GM21390 (cell line): ENCODE measurements at regions not wholly inside any gene's neighbourhood (a gene's known extent, or its start where the extent isn't known, plus 50 kb on each side); places are given as distances from the start of the nearest gene placed in this dataset.
"Not testable (repeated sequence)": the region's sequence is repeated elsewhere in the genome, so short reads cannot be mapped to it uniquely, and the experiment has no call there.

ENCODE experiments used
- ATAC-seq: cut with Tn5 transposase; IDR thresholded peaks from one replicate; pipeline ENCODE4 v1.9.1; 2021; ENCODE audit not compliant: unreplicated experiment

DNA sequence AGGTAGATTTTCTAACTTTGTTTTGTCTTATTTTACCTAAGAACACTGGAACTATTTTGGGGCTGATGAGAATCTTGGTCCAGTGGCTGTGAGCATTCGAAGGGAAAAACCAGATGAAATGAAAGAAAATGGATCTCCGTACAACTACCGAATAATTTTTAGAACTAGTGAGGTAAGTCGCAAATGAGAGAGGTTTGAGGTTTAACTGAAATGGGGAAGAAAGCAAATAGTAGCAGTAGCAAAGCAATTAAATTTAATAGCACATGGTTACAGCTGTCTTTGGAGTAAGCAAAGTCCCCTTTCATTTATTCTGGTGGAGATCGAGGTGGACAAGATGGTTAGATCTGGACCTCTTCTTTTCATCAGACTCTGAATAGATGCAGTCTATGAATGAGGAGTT, 313.5 kb upstream of the RGS6 start:
- ATAC-seq, result no peak

DNA sequence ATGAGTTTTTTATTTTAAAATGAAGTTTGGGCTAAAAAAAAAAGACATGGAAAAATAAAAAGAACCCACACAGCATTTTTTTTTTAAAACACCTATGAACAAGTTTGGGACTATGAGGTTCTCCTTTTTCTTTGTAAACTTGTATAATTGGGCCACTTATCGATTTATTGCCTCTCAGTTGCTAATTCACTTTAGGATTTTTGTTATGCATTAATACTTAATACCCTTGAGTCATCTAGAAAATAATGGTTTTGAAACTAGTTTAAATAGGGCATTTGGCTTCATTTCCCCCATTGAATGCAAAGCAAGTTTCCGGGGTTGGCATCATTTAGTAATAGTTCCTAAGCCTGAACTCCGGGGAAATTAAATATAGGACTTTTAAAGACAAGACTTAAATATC, 312.8 kb upstream of the RGS6 start:
- no peak for ATAC-seq

DNA sequence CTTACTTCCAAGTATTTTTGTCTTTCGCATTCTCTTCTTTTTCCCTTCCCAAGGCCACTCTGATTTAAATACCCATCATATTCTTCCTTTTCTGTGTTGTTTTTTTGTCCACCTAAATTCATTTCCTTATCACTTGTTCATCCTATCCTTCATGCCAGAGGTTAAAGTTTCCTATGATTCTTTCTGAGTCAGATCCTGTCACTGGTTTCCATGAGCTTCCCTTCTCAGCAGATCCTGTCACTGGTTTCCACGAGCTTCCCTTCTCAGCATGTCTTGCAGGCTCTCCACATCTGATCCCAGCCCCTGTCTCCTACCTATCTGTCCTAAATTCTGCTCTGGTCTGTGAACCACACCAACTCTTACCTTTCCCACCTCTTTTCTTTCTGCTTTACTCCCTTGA, 311.8 kb upstream of the RGS6 start:
- ATAC-seq, result no peak

DNA sequence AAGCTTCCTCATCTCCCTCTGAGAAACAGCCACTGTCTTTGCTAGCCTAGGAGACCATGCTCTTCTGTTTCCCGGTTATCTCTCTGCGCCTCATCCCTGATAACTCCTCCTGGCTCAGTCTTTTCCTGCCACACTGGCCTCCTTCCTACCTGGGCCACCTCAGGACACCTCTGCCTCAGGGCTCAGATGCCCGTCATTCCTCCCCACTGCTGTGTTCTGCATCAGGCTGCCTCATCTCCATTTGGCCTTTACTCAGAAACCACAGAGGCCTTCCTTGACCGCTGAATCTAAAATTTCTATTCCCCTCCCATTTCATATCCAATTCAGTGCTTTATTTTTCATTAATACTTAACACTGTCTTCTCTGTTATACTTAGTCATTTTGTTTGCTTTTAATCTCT, 311.0 kb upstream of the RGS6 start:
- no peak for ATAC-seq

DNA sequence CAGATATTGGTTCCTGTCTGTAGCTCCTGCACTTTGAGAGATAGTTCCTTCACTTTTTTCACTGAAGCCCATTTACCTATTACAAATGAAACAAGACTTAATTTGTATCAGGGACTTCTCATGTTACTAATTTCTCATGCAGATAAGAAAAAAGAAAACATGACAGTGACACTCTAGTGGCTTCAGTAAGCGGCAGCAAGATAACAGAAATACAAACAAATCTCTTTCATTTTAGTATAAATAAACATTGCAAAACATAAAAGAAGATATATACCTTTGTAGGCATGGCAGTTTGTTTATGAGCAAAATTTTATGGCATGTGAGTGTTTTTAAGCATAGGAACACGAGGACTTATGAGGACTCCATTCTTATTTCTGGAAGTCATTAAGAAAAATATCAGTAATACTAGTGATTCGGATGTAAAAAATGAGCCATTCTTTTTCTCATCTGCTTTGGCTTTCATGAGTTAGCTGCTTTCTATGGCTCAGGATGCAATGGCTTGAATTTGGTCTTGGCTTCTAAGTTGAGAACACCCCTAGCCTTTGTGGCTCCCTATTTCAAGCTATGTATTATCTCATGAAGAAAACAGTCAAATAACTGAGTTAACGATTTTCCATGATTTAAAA, 310.1 kb upstream of the RGS6 start:
- ATAC-seq, result no peak

DNA sequence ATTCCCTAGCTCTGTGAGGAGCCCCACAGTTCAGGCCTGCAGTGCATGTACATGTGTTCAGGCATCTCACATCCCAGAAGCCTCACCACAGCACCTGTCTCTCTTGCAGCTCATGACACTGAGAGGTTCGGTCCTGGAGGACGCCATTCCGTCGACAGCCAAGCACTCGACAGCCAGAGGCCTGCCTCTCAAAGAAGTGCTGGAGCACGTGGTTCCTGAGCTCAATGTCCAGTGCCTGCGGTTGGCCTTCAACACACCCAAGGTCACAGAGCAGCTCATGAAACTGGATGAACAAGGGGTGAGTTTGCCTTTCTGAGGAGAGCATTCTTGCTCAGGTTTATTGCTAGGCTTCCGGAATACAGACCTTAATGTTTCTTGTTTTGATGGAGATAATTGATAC, 308.3 kb upstream of the RGS6 start:
- no peak for ATAC-seq

DNA sequence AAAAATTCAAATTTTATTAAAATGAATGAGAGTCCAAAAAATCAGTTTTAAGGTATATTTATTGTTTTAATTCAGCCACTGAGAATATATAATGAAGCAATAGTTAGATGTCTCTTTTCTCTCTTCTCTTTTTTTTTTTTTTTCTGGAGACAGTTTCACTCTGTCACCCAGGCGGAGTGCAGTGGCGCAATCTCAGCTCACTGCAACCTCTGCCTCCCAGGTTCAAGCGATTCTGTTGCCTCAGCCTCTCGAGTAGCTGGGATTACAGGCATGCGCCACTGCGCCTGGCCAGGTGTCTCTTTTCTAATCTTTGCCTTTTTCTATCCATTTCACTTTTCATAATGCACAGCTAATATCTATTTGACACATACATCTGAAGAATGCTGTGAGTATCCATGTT, 307.1 kb upstream of the RGS6 start:
- no peak for ATAC-seq

DNA sequence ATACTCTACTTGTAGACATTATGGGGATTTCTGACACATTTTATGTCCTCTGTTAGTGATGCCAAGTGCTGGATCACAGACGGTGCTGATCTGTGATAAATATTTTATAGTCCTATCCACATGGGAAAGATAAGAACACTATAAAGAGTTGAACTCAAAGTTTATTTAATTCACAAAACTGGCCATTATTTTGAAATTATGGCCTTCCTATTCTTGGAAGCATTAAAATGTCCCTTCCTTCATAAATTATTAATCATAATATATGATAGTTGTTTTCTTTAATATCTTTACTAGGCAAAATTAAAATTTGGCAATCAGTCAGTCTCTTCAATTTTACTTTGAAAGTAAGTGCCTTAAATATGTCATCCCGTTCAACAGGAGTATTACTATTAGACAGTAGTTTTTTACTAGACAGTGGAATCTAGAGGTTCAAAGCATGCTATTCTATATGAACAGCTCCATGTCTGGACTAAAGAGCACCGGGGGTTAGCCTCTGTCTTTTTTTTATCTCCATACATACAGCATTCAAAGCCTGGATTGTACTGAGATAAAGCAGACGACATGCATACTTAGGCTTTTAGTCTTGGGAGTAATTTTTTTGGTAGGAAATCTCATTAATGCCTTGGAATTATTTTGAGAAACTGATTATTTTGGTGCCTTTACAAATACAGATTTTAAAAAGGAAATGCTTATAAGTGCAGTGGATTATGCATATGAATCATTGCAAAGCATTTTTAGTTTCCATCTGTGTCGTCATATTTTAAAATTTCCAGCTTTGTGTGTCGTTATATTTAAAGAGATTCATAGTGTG, 306.1 kb upstream of the RGS6 start:
- ATAC-seq, result no peak

DNA sequence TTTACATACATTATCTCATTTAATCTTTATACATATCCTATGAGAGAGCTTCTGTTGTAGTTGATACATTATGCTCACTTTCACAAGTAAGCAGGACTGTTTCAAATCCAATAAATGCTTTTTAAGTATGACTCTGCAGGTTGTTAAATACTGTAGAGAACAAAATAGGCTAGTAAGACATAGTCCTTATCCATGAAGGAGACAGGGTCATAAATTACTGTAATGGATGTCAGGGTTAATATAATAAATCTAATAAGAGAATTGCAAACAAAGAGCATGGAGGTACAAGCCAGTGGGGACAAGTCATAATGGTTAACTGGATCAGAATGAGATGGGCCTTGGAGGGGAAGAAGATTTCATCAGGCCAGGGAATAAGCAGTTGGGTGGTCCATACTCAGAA, 303.8 kb upstream of the RGS6 start:
- ATAC-seq, result no peak

DNA sequence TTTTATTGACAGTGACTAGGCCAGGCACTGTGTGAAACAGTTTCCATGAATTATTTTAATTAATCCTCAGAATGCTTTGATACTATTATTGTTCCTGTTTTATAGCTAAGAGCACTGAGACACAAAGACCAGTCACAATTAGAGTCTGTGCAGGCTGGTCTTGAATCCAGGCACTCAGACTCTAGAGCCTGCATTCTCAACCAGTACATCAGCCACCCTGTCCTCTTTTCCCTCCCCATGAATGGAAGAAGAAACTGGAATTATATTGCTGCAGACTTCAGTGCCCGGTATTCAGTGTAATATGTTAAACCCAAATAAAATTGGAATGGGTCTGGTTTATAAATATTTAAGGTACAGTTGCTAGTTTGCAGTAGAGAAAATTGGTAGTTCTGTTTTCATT, 303.0 kb upstream of the RGS6 start:
- no peak for ATAC-seq

DNA sequence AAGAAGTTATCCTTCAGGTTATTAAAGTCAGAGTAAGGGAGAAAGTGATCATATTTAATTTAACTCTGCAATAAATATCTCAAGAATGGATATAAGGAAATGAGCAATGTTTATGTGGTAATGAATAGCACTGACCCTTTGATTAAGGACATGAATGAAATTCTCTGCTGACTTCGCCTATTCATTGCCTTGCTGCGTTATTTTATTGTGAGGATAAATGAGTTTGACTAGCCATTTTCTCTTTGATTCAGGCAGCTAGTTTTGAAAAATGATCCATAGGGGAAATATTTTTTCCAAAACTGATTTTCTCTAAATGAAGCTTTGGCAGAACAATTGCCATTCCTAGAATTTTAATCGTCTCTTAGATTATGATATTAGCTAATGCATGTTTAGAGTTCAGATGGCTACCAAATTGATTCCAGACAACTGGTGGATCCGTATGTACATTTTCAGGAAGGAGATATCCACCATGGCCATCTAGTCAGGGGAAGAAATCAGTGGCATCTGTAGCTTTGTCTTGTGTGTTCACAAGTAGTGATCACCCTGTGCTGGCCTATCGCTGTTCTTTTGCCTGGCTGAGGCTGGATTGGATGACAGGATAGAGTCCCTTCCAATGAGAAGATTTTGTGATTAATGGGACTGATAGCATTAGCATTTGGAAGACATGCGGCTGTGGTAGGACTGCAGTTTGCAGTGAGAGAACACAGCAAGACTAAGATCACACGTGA, 302.3 kb upstream of the RGS6 start:
- ATAC-seq, result no peak

DNA sequence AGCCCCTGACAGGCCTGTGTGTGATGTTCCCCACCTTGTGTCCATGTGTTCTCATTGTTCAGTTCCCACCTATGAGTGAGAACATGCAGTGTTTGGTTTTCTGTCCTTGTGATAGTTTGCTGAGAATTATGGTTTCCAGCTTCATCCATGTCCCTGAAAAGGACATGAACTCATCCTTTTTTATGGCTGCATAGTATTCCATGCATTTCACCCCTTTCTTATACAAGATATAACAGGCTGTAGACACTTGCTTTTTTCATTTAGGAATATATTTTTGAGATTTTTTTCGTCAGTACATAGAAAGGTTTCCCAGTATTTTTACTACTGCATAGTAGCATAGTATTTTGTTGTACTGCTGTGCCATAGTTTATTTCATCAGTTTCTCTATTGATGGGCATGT, 301.2 kb upstream of the RGS6 start:
- ATAC-seq, result not testable (repeated sequence)

DNA sequence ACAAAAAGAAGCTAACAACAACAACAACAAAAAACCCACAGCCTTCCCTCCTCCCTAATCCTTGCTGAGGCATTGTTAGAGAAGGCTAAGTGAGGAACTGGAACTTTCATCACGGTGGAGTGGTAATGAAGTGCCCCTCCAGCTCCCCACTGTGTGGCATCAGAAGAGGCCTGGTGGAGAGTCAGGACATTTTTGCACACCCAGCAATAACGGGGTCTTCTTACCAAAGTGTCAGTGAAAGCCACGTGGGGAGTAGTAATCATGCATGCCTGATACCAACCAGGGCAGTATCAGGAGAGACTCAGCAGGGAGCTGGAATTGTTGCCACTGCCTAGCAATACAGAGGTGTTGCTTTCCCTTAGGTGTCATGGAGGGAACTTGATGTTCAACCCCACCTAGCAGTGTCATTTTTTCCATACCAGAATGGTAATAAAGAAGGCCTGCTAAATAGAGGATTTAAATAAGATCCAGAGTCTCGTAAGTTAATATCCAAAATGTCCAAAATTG, 299.7 kb upstream of the RGS6 start:
- ATAC-seq, result no peak

DNA sequence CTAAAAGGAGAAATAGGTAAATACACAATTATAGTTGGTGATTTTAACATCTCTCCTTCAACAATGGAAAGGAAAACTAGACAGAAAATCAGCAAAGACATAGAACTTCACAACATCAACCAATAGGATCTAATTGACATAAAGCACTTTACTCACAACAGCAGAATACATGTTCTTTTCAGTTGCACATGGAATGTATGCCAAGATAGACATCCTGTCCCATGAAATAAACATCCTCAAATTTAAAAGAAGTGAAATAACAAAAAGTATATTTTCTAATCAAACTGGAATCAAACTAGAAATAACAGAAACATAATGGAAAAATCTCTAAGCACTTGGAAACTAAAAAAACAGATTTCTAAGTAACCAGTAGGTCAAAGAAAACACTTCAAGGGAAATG, 296.2 kb upstream of the RGS6 start:
- ATAC-seq, result no peak

DNA sequence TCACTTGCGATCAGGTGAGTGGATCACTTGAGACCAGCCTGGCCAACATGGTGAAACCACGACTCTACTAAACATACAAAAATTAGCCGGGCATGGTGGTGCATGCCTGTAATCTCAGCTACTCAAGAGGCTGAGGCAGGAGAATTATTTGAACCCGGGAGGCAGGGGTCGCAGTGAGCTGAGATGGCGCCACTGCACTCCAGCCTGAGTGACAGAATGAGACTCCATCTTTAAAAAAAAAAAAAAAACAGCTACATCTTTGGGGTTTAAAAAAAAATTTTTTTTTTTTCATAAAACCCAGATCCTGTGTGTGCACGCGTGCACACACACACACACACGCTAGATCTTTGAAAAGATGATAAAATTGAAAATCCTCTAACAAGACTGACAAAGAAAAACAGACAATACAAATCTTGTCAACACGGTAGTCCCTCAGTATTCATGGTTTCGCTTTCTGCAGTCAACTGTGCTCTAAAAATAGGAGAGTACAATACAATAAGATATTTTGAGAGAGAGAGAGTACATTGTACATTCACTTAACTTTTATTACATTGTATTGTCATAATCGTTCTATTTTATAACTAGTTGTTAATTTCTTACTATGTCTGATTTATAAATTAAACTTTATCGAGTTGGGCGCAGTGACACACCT, 295.3 kb upstream of the RGS6 start:
- no peak for ATAC-seq

DNA sequence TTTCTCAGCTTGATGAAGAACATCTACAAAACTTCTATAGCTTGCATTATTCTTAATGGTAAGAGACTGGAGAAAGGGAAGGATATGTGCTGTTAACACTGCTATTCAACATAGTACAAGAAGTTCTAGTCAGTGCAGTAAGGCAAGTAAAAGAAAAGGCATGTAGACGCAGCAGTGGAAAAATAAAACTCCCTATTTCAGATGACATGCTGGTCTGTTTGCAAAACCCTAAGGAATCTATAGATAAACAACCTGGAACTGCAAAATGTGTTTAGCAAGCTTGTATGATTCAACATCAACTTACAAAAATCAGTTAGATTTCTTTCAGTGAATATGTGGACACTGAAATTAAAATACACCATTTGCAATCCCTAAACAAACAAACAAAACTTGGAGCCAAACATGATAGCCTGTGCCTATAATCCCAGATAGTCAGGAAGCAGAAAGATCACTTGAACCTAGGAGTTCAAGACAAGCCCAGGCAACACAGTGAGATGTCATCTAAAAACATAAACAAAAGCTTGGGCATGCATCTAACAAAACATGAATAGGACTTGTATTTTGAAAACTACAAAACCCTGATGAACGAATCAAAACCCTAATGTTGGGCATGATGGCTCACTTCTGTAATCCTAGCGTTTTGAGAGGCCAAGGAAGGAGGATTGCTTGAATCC, 293.6 kb upstream of the RGS6 start:
- ATAC-seq, result no peak

DNA sequence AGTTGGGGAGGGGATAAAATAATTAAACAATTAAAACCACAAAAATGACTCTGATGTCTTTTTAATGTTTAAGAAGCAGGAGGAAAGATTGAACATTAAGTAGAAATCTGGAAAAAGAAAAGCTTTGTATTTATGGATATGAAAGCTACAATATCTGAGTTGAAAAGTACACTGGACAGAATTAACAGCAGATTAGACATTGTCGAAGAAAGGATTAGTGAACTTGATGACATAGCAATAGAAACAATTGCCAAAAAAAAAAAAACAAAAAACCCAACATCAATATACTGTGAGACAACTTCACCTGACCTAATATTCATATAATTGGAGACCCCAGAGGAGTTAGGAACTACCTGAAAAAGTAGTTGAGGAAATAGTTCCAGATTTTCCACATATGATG, 289.5 kb upstream of the RGS6 start:
- ATAC-seq, result no peak

DNA sequence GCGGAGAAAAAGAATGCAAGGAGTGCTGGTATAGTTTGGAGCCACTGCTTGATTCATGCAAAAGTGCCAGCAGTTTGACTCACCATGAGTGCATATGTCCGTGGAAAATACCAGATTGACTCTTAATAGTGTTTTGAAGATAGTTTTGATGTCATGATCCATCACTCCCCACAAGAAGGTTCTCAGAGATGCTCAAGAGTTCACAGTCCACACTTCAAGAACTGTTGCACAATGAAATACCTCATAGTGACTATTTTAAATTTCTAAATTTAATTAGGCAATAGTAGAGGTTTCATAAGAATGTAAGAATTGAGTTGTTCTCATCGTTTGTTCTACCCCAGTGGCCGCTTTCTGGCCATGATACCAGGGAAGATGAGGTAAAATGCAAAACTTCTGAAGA, 286.6 kb upstream of the RGS6 start:
- no peak for ATAC-seq

DNA sequence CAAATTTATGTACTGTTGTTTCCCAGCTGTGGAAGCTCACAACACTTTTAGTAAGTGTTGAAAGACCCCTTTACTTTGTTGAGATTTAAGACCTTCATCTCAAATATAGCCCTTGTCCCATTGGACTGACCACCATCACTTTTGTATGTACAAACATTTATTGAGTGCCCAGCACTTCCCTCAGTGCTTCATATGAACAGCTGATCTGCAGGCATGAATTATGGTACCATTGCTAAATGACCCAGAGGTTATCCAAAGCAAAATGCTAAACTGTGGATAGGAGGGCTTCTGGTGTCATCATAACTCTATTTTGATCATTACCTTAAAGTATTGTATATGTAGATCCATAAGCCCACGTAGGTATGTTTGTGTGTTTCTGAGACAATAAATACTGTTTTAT, 285.7 kb upstream of the RGS6 start:
- ATAC-seq, result no peak

DNA sequence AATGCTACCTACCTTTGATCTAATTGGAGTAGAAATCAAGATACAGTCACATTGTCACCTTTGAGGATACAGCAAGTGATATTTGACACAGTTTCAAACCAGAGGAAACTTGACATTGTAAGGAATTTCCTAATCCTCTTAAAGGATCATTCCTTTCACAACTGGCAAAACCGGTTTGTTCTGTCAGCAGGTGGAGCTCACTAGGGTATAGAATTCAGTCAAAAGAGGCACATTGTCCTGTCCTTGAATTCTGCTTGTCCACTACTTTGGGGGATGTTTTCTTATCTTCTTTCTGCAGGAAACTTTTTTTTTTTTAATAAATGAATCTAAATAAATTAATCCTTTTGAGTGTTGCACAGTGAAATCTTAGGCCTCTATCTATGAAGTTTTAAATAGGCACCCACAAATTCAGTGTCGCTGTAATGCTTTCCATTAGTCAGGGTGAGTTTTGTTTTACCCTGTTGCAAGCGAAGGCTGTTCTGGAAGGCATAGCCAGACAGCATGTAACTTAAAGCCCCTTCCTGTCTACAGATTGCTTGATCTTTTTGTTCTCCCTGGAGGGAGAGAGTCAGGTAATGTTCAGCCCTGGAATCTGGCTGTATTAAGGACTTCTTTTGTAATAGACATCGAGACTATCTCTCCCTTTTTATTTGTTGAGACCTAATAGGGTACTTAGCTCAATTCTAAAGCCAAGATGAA, 285.0 kb upstream of the RGS6 start:
- ATAC-seq, result no peak
